DND-41 (cell line): ENCODE measurements at regions not wholly inside any gene's neighbourhood (a gene's known extent, or its start where the extent isn't known, plus 50 kb on each side); places are given as distances from the start of the nearest gene placed in this dataset.
A peak's percentile ranks its signal among the peaks of the same experiment; 100 is the strongest.

Experiments used
- ATAC-seq: fragments of 200-7000 bp; cut with Tn5 transposase; 3 replicates; pipeline ENCODE4 v1.9.1; 2021; ENCODE audit warnings: low read depth; ENCODE audit not compliant: insufficient read depth
- DNase-seq: peaks from one replicate; pipeline ENCODE4 v3.0.0-alpha.2; 2020
- H2AFZ ChIP-seq: 2 replicates; pipeline ENCODE4 v1.6.0; 2012; ENCODE audit warnings: low read depth, low read length
- H3K27ac ChIP-seq: 2 replicates; pipeline ENCODE4 v1.5.1; 2012; ENCODE audit warnings: low read length, inconsistent platforms
- H3K27me3 ChIP-seq: fragments of 200-600 bp; sonication (generic); 2 replicates; pipeline ENCODE4 v1.6.0; 2012; ENCODE audit warnings: low read length, mild to moderate bottlenecking, inconsistent platforms; ENCODE audit not compliant: insufficient read depth, poor library complexity
- H3K36me3 ChIP-seq: 2 replicates; pipeline ENCODE4 v1.5.1; 2012; ENCODE audit warnings: low read length, inconsistent platforms; ENCODE audit not compliant: insufficient read depth
- H3K4me1 ChIP-seq: 2 replicates; pipeline ENCODE4 v1.5.1; 2012; ENCODE audit warnings: mild to moderate bottlenecking, low read length; ENCODE audit not compliant: insufficient read depth
- H3K4me2 ChIP-seq: 2 replicates; pipeline ENCODE4 v1.6.0; 2012; ENCODE audit warnings: mild to moderate bottlenecking, moderate library complexity, low read length, inconsistent platforms; ENCODE audit not compliant: insufficient read depth
- H3K4me3 ChIP-seq, 2 experiments: fragments of 200-600 bp in 1 of 2; shearing (Covaris generic) in 1 of 2; 2 replicates each; pipeline ENCODE4 v1.5.1; 2012 to 2016; ENCODE audit warnings: inconsistent platforms in 2 of 2, low read length in 2 of 2, mild to moderate bottlenecking in 2 of 2, low read depth in 1 of 2, moderate library complexity in 1 of 2
- H3K79me2 ChIP-seq: 2 replicates; pipeline ENCODE4 v1.6.0; 2012; ENCODE audit warnings: low read length, inconsistent platforms; ENCODE audit not compliant: insufficient read depth
- H3K9ac ChIP-seq: 2 replicates; pipeline ENCODE4 v1.6.0; 2012; ENCODE audit warnings: low read depth, mild to moderate bottlenecking, inconsistent platforms, low read length, moderate library complexity
- H3K9me3 ChIP-seq: 2 replicates; pipeline ENCODE4 v1.5.1; 2012; ENCODE audit warnings: low read length, moderate library complexity, mild to moderate bottlenecking, inconsistent platforms; ENCODE audit not compliant: insufficient read depth, severe bottlenecking
- H4K20me1 ChIP-seq: 2 replicates; pipeline ENCODE4 v1.6.0; 2012; ENCODE audit warnings: low read length; ENCODE audit not compliant: insufficient read depth
- CTCF ChIP-seq: IDR thresholded peaks from 2 replicates; pipeline ENCODE4 v1.5.1; 2012; ENCODE audit warnings: borderline replicate concordance, low read length, moderate library complexity, mild to moderate bottlenecking; ENCODE audit not compliant: poor library complexity, severe bottlenecking; ENCODE audit errors: extremely low read depth
- EZH2 ChIP-seq: IDR thresholded peaks from 3 replicates; pipeline ENCODE4 v1.6.1; 2012; ENCODE audit warnings: borderline replicate concordance, low read depth, mild to moderate bottlenecking, moderate library complexity, low read length, inconsistent platforms; ENCODE audit not compliant: severe bottlenecking

- no peaks in the 10 kb centered on the region for H4K20me1 ChIP-seq
- ATAC-seq = no peak
- H3K79me2 ChIP-seq = no peaks in the 10 kb centered on the region
- no peak for DNase-seq
- TF ChIP-seq CTCF (no peak), EZH2 (no peak)
- no peak overlapping the region for H2AFZ ChIP-seq
- no peak overlapping the region for H3K27ac ChIP-seq
- H3K9me3 ChIP-seq = no peaks in the 10 kb centered on the region
- H3K4me3 ChIP-seq = no peak overlapping the region
- no peaks in the 10 kb centered on the region for H3K27me3 ChIP-seq
- no peaks in the 10 kb centered on the region for H3K4me1 ChIP-seq
- H3K36me3 ChIP-seq = no peaks in the 10 kb centered on the region
- no peak overlapping the region for H3K9ac ChIP-seq
- H3K4me2 ChIP-seq = no peak overlapping the region
Observed at GRCh38 chr2:7392076-7392787, 475.0 kb downstream of the RNF144A start.

- Histone ChIP-seq H3K79me2 (no peaks in the 10 kb centered on the region), H3K4me2 (no peak overlapping the region), H3K27ac (no peak overlapping the region), H3K9me3 (no peaks in the 10 kb centered on the region), H2AFZ (no peak overlapping the region), H3K9ac (no peak overlapping the region), H3K27me3 (no peaks in the 10 kb centered on the region), H4K20me1 (no peaks in the 10 kb centered on the region), H3K4me3 (no peak overlapping the region), H3K36me3 (no peaks in the 10 kb centered on the region), H3K4me1 (no peaks in the 10 kb centered on the region)
- DNase-seq (no peak), ATAC-seq (no peak)
- peak; percentile 34 for TF ChIP-seq CTCF
- TF ChIP-seq EZH2 = no peak
Observed at GRCh38 chr2:7394195-7394594, 477.0 kb downstream of the RNF144A start.

GRCh38 chr2:7400628-7401027 is 483.4 kb downstream of the RNF144A start:
- Histone ChIP-seq H4K20me1 (no peaks in the 10 kb centered on the region), H3K9ac (no peak overlapping the region), H3K4me1 (peaks cover 16% of the 10 kb centered on the region), H3K79me2 (no peaks in the 10 kb centered on the region), H3K9me3 (no peaks in the 10 kb centered on the region), H3K27me3 (peaks cover 3% of the 10 kb centered on the region), H3K4me2 (no peak overlapping the region), H3K36me3 (no peaks in the 10 kb centered on the region), H2AFZ (no peak overlapping the region), H3K27ac (no peak overlapping the region), H3K4me3 (no peak overlapping the region)
- DNase-seq (no peak), ATAC-seq (no peak)
- no peak for TF ChIP-seq EZH2
- TF ChIP-seq CTCF = no peak
